Kidney tubule cell (primary cell): ENCODE measurements at regions not wholly inside any gene's neighbourhood (a gene's known extent, or its start where the extent isn't known, plus 50 kb on each side); places are given as distances from the start of the nearest gene placed in this dataset.

Experiments
- DNase-seq: peaks from one replicate; pipeline ENCODE4 v3.0.0-alpha.2; 2018; ENCODE audit warnings: low spot score

- DNase-seq: no peak
These were observed 512.0 kb downstream of the TCERG1L start for GRCh38 chr10:130799532-130799931.

- DNase-seq: no peak
These were observed 511.2 kb downstream of the TCERG1L start for GRCh38 chr10:130800281-130800680.

- no peak for DNase-seq
These were observed 510.2 kb downstream of the TCERG1L start for GRCh38 chr10:130801276-130801675.

- DNase-seq: no peak
These were observed 509.7 kb downstream of the TCERG1L start for GRCh38 chr10:130801784-130802183.

GRCh38 chr10:130802301-130802700 is 509.2 kb downstream of the TCERG1L start:
- DNase-seq: no peak

GRCh38 chr10:130804281-130804680 is 507.2 kb downstream of the TCERG1L start:
- DNase-seq: no peak

- no peak for DNase-seq
These were observed 506.5 kb downstream of the TCERG1L start for GRCh38 chr10:130804778-130805634.

- DNase-seq: no peak
These were observed 505.9 kb downstream of the TCERG1L start for GRCh38 chr10:130805635-130806030.

GRCh38 chr10:130806426-130806825 is 505.1 kb downstream of the TCERG1L start:
- no peak for DNase-seq

GRCh38 chr10:130807096-130807495 is 504.4 kb downstream of the TCERG1L start:
- DNase-seq: no peak

- DNase-seq: no peak
These were observed 503.8 kb downstream of the TCERG1L start for GRCh38 chr10:130807721-130808120.

GRCh38 chr10:130808243-130808642 is 503.3 kb downstream of the TCERG1L start:
- no peak for DNase-seq

- no peak for DNase-seq
These were observed 502.8 kb downstream of the TCERG1L start for GRCh38 chr10:130808686-130809085.

GRCh38 chr10:130809181-130809580 is 502.3 kb downstream of the TCERG1L start:
- no peak for DNase-seq

- DNase-seq: no peak
These were observed 501.6 kb downstream of the TCERG1L start for GRCh38 chr10:130809761-130810515.

- no peak for DNase-seq
These were observed 500.7 kb downstream of the TCERG1L start for GRCh38 chr10:130810856-130811255.

- no peak for DNase-seq
These were observed 499.0 kb downstream of the TCERG1L start for GRCh38 chr10:130812381-130813148.

GRCh38 chr10:130814610-130815009 is 496.9 kb downstream of the TCERG1L start:
- DNase-seq: no peak

GRCh38 chr10:130816116-130816901 is 495.2 kb downstream of the TCERG1L start:
- DNase-seq: no peak

- DNase-seq: no peak
These were observed 494.4 kb downstream of the TCERG1L start for GRCh38 chr10:130817046-130817624.

GRCh38 chr10:130817674-130818073 is 493.8 kb downstream of the TCERG1L start:
- DNase-seq: no peak
